T-cell (primary cell): ENCODE measurements at regions not wholly inside any gene's neighbourhood (a gene's known extent, or its start where the extent isn't known, plus 50 kb on each side); places are given as distances from the start of the nearest gene placed in this dataset.
"Not testable (repeated sequence)": the region's sequence is repeated elsewhere in the genome, so short reads cannot be mapped to it uniquely, and the experiment has no call there.

Experiments
- ATAC-seq, 4 experiments: fragments of 200-7000 bp in 3 of 4; fragments of 150-1000 bp in 1 of 4; cut with Tn5 transposase; replicated peaks in 1 of 4; 1 replicate in 3 of 4; 2 replicates in 1 of 4; pipeline ENCODE4 v1.10.0; 2021; ENCODE audit warnings: moderate library complexity in 3 of 4, mild to moderate bottlenecking in 2 of 4, moderate number of reproducible peaks in 1 of 4
- CTCF ChIA-PET, 2 donors: fragments of 300-600 bp; sonication (Branson Sonifier 250); formaldehyde crosslinking; loops; one replicate each; lab custom pipeline; 2022; ENCODE audit warnings: antibody characterized with exemption in 2 of 2; lab: Charles Lee
- POLR2A ChIA-PET, 2 donors: fragments of 300-600 bp; sonication (Branson Sonifier 250); formaldehyde crosslinking; loops; one replicate each; lab custom pipeline; 2022; ENCODE audit warnings: antibody characterized with exemption in 2 of 2; lab: Charles Lee
- DNase-seq, 35 experiments: peaks; one replicate each; pipeline versions ENCODE4 v3.0.0 to v3.0.0-alpha.2; 2013 to 2023
- H3K27ac ChIP-seq: one replicate; pipeline ENCODE4 v1.5.1; 2013; ENCODE audit warnings: low read length
- H3K27me3 ChIP-seq, 2 experiments: replicated peaks in 1 of 2; 1 replicate in 1 of 2; 2 replicates in 1 of 2; pipeline versions ENCODE4 v1.6.1 to v1.7.0; 2013; ENCODE audit warnings: low read length in 1 of 2, mixed read lengths in 1 of 2; ENCODE audit not compliant: control insufficient read depth in 2 of 2, insufficient read depth in 2 of 2; ENCODE audit errors: extremely low read depth in 1 of 2
- H3K36me3 ChIP-seq, 2 donors: 1 replicate in 1 of 2; 2 replicates in 1 of 2; pipeline versions ENCODE4 v1.6.1 to v1.7.0; 2013; ENCODE audit warnings: low read length in 1 of 2; ENCODE audit not compliant: control insufficient read depth in 2 of 2, insufficient read depth in 1 of 2; ENCODE audit errors: extremely low read depth in 1 of 2
- H3K4me1 ChIP-seq, 2 experiments: 1 replicate in 1 of 2; 2 replicates in 1 of 2; pipeline versions ENCODE4 v1.6.1 to v1.7.0; 2013; ENCODE audit warnings: low read length in 2 of 2, mixed read lengths in 1 of 2; ENCODE audit not compliant: insufficient read depth in 2 of 2, control insufficient read depth in 1 of 2; ENCODE audit errors: extremely low read depth in 1 of 2
- H3K4me3 ChIP-seq, 2 donors: 1 replicate in 1 of 2; 2 replicates in 1 of 2; pipeline versions ENCODE4 v1.5.1 to v1.7.0; 2013; ENCODE audit warnings: mild to moderate bottlenecking in 2 of 2, low read length in 1 of 2, moderate library complexity in 1 of 2; ENCODE audit not compliant: control insufficient read depth in 1 of 2; ENCODE audit errors: extremely low read depth in 1 of 2
- H3K9me3 ChIP-seq: 2 replicates; pipeline ENCODE4 v1.7.0; 2013
- H3K27ac Mint-ChIP-seq, 2 donors: one replicate each; pipeline ENCODE4 v1.8.0; 2020 to 2021; ENCODE audit warnings: mild to moderate bottlenecking in 2 of 2, mixed read lengths in 2 of 2
- H3K27me3 Mint-ChIP-seq, 2 donors: one replicate each; pipeline ENCODE4 v1.8.0; 2021 to 2022; ENCODE audit warnings: mixed read lengths in 2 of 2
- H3K36me3 Mint-ChIP-seq: one replicate; pipeline ENCODE4 v1.8.0; 2021; ENCODE audit warnings: mixed read lengths
- H3K4me1 Mint-ChIP-seq, 3 donors: one replicate each; pipeline ENCODE4 v1.8.0; 2020 to 2022; ENCODE audit warnings: mixed read lengths in 3 of 3, mild to moderate bottlenecking in 1 of 3
- H3K4me3 Mint-ChIP-seq, 3 donors: one replicate each; pipeline ENCODE4 v1.8.0; 2020 to 2022; ENCODE audit warnings: mild to moderate bottlenecking in 3 of 3, mixed read lengths in 3 of 3, moderate library complexity in 3 of 3
- H3K9me3 Mint-ChIP-seq, 3 donors: one replicate each; pipeline ENCODE4 v1.8.0; 2020 to 2022; ENCODE audit warnings: mixed read lengths in 3 of 3
- WGBS: methylation state at CpG from one replicate; pipeline ENCODE4 v1.1.5; 2013; ENCODE audit warnings: missing lambda C conversion rate; ENCODE audit not compliant: insufficient coverage; 5-methylcytosine and 5-hydroxymethylcytosine counted together

DNA sequence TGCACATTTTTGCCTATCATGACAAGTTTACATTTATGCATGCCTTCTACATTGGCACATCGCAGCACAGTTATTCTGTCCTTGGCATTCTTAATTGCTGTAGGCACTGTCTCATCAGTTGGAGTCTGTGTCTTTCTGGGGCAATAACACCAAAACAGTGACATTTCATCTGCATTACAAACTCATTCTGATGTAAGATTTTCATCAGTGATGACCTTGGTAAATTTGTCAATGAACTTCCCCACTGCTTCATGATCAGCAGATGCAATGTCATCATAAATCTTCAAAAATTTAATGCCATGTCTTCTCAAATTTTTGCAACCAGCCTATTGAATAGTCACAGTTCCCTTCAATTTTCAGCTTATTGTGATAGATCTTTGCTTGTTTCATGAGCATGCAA lies 85.5 kb downstream of the CAPZA3 start:
- CTCF ChIA-PET = no interaction called here
- H3K36me3 ChIP-seq = no peaks in the 10 kb centered on the region
- Mint-ChIP-seq H3K4me1 (no peaks in the 10 kb centered on the region), H3K27me3 (no peaks in the 10 kb centered on the region), H3K9me3 (peaks cover 0 to 6% (median 2%) of the 10 kb centered on the region in 3 donors), H3K27ac (no peak overlapping the region), H3K36me3 (no peaks in the 10 kb centered on the region), H3K4me3 (no peak overlapping the region)
- no peaks in the 10 kb centered on the region for H3K27me3 ChIP-seq
- ATAC-seq = no peak
- DNase-seq = no peak
- H3K27ac ChIP-seq = no peak overlapping the region
- no peaks in the 10 kb centered on the region for H3K4me1 ChIP-seq
- H3K4me3 ChIP-seq = no peak overlapping the region
- no peaks in the 10 kb centered on the region for H3K9me3 ChIP-seq
- POLR2A ChIA-PET = no interaction called here
- WGBS = 100% methylated on average over 1 of the region's 1 CpG

- Histone ChIP-seq H3K4me1 (no peaks in the 10 kb centered on the region), H3K27me3 (no peaks in the 10 kb centered on the region), H3K36me3 (no peaks in the 10 kb centered on the region), H3K27ac (no peak overlapping the region), H3K9me3 (no peaks in the 10 kb centered on the region), H3K4me3 (no peak overlapping the region)
- POLR2A ChIA-PET = interaction anchor here in 1 of 2 donors (0.6 kb wide), 1 partner anchor 456 kb away, joined by 4 read pairs; no protein-coding TSS in a partner anchor
- CTCF ChIA-PET = no interaction called here
- H3K4me1 Mint-ChIP-seq = no peaks in the 10 kb centered on the region
- H3K27ac Mint-ChIP-seq = no peak overlapping the region
- H3K9me3 Mint-ChIP-seq = peaks cover 4 to 14% (median 10%) of the 10 kb centered on the region in 3 donors
- no peak overlapping the region for H3K4me3 Mint-ChIP-seq
- H3K27me3 Mint-ChIP-seq = no peaks in the 10 kb centered on the region
- ATAC-seq (no peak), DNase-seq (no peak)
- 33% methylated on average over 3 of the region's 11 CpGs for WGBS
- H3K36me3 Mint-ChIP-seq = no peaks in the 10 kb centered on the region
These were observed 86.4 kb downstream of the CAPZA3 start for GRCh38 chr12:18824287-18824686.

DNA sequence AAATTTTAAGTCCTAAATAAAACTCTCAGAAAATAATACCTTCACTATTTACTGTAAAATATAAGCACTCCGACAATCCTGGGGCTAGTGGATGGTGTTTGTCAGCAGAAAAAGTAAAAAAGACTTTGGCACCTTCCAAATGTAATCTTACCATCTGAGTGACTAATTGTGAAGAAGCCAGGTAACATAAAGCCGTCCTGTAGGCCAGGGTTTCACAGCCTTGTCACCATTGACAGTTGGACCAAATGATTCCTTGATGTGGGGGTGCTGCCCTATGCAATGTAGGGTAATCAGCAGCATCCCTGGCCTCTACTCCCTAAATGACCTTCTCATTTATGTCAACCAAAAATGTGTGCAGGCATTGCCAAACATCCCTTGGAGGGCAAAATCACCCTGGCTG lies 87.2 kb downstream of the CAPZA3 start:
- no peaks in the 10 kb centered on the region for H3K4me1 ChIP-seq
- ChIA-PET POLR2A (no interaction called here), CTCF (no interaction called here)
- Mint-ChIP-seq H3K27ac (no peak overlapping the region), H3K4me3 (no peak overlapping the region), H3K36me3 (no peaks in the 10 kb centered on the region), H3K9me3 (peaks cover 9 to 14% (median 10%) of the 10 kb centered on the region in 3 donors), H3K27me3 (no peaks in the 10 kb centered on the region), H3K4me1 (no peaks in the 10 kb centered on the region)
- DNase-seq = no peak
- H3K27ac ChIP-seq = no peak overlapping the region
- H3K9me3 ChIP-seq = no peaks in the 10 kb centered on the region
- no peak for ATAC-seq
- no peaks in the 10 kb centered on the region for H3K27me3 ChIP-seq
- H3K4me3 ChIP-seq = no peak overlapping the region
- no peaks in the 10 kb centered on the region for H3K36me3 ChIP-seq
- WGBS = no CpG with 5 or more reads among the region's 2 CpGs

- H3K36me3 Mint-ChIP-seq = no peaks in the 10 kb centered on the region
- DNase-seq (no peak), ATAC-seq (no peak)
- H3K27ac ChIP-seq = no peak overlapping the region
- H3K27me3 ChIP-seq = no peaks in the 10 kb centered on the region
- no peak overlapping the region for H3K4me3 Mint-ChIP-seq
- POLR2A ChIA-PET = no interaction called here
- H3K4me1 ChIP-seq = no peaks in the 10 kb centered on the region
- peaks cover 0 to 3% of the 10 kb centered on the region in 2 donors for H3K27me3 Mint-ChIP-seq
- H3K27ac Mint-ChIP-seq = no peak overlapping the region
- no peaks in the 10 kb centered on the region for H3K9me3 ChIP-seq
- H3K9me3 Mint-ChIP-seq = peaks cover 9 to 22% (median 11%) of the 10 kb centered on the region in 3 donors
- CTCF ChIA-PET = no interaction called here
- no CpG with 5 or more reads among the region's 2 CpGs for WGBS
- H3K4me3 ChIP-seq = no peak overlapping the region
- no peaks in the 10 kb centered on the region for H3K36me3 ChIP-seq
- H3K4me1 Mint-ChIP-seq = no peaks in the 10 kb centered on the region
These were observed 90.0 kb downstream of the CAPZA3 start for GRCh38 chr12:18827913-18828312.

GRCh38 chr12:18828483-18828882 lies 90.6 kb downstream of the CAPZA3 start:
- ChIA-PET POLR2A (no interaction called here), CTCF (no interaction called here)
- no peak for ATAC-seq

DNA sequence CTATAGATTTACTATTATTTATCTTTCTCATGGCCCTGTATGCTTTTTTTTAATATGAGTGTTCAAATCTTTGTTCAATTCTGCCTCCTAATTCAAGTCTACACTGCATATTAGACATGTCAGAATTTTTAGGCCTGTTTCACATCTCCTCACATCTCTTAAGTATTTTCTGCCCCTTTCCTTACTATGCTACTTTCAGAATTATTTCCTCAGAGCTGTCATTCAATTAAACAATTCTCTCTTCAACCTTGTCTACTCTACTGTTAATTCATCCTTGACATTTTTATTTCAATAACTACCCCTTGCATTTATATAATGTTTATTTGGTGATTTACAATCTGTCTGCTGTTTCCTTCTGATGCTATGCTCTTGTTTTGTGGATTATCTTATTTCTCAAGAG lies 91.1 kb downstream of the CAPZA3 start:
- ChIA-PET CTCF (no interaction called here), POLR2A (no interaction called here)
- no peaks in the 10 kb centered on the region for H3K36me3 ChIP-seq
- H3K27me3 Mint-ChIP-seq = peaks cover 0 to 3% of the 10 kb centered on the region in 2 donors
- no peak overlapping the region for H3K4me3 Mint-ChIP-seq
- no peaks in the 10 kb centered on the region for H3K36me3 Mint-ChIP-seq
- no peaks in the 10 kb centered on the region for H3K27me3 ChIP-seq
- no peaks in the 10 kb centered on the region for H3K4me1 ChIP-seq
- H3K4me3 ChIP-seq = no peak overlapping the region
- ATAC-seq = no peak
- H3K4me1 Mint-ChIP-seq = no peaks in the 10 kb centered on the region
- no peak overlapping the region for H3K27ac ChIP-seq
- no peak overlapping the region for H3K27ac Mint-ChIP-seq
- peaks cover 9 to 25% (median 11%) of the 10 kb centered on the region in 3 donors for H3K9me3 Mint-ChIP-seq
- H3K9me3 ChIP-seq = no peaks in the 10 kb centered on the region
- no peak for DNase-seq

More at GRCh38 chr12:18828483-18828882, 90.6 kb downstream of the CAPZA3 start:
- H3K9me3 ChIP-seq = no peaks in the 10 kb centered on the region
- no peaks in the 10 kb centered on the region for H3K36me3 ChIP-seq
- Mint-ChIP-seq H3K36me3 (no peaks in the 10 kb centered on the region), H3K4me1 (no peaks in the 10 kb centered on the region), H3K27me3 (peaks cover 0 to 3% of the 10 kb centered on the region in 2 donors), H3K4me3 (no peak overlapping the region), H3K9me3 (peaks cover 9 to 25% (median 11%) of the 10 kb centered on the region in 3 donors), H3K27ac (no peak overlapping the region)
- H3K27ac ChIP-seq = no peak overlapping the region
- H3K4me3 ChIP-seq = no peak overlapping the region
- DNase-seq = no peak
- H3K4me1 ChIP-seq = no peaks in the 10 kb centered on the region
- no peaks in the 10 kb centered on the region for H3K27me3 ChIP-seq

GRCh38 chr12:18832932-18833331 lies 95.0 kb downstream of the CAPZA3 start:
- peaks cover 9 to 25% (median 11%) of the 10 kb centered on the region in 3 donors for H3K9me3 Mint-ChIP-seq
- POLR2A ChIA-PET = not testable (repeated sequence)

More at GRCh38 chr12:18832932-18833331, 95.0 kb downstream of the CAPZA3 start:
- CTCF ChIA-PET, H3K4me1 Mint-ChIP-seq, H3K4me3 Mint-ChIP-seq, H3K4me1 ChIP-seq, ATAC-seq, H3K36me3 Mint-ChIP-seq, H3K27ac ChIP-seq, DNase-seq, H3K27ac Mint-ChIP-seq, H3K27me3 Mint-ChIP-seq, H3K27me3 ChIP-seq, H3K36me3 ChIP-seq, H3K4me3 ChIP-seq, H3K9me3 ChIP-seq: not testable (repeated sequence)
- 67% methylated on average over 1 of the region's 2 CpGs for WGBS
